Stimulated activated CD4-positive, alpha-beta T cell treated with anti-CD3 and anti-CD28 coated beads, Interleukin-4, amount 100 ng/mL, for 4 hours (primary cell): ENCODE measurements at regions not wholly inside any gene's neighbourhood (a gene's known extent, or its start where the extent isn't known, plus 50 kb on each side); places are given as distances from the start of the nearest gene placed in this dataset.
"Not testable (repeated sequence)": the region's sequence is repeated elsewhere in the genome, so short reads cannot be mapped to it uniquely, and the experiment has no call there.

Experiments
- DNase-seq, 2 experiments: peaks; one replicate each; pipeline ENCODE4 v3.0.0-alpha.2; 2020

DNA sequence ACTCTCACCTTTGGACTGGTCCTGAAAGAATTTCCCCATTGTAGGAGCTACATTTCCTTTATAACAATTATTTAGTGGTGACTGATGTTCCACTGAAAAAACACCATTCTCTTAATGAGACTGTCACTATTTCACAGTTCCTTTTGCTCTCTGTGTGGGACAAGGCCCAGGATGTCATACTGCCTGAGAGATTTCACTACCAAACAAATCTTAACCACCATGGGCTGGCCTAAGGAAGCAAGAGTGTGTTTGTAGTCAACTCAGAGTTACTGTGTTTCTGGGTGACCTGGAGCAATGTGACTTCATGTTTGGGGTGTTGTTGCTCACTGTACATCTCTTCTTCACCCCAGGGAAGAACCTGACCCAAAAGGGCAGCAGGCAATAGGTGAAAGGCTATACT lies 50.1 kb upstream of the ZNF608 start:
- no peak for DNase-seq

GRCh38 chr5:124797665-124798087 lies 51.2 kb upstream of the ZNF608 start:
- no peak for DNase-seq

- DNase-seq, result no peak
These were observed 52.5 kb upstream of the ZNF608 start for GRCh38 chr5:124798890-124799289.

- DNase-seq, result no peak
These were observed 55.1 kb upstream of the ZNF608 start for GRCh38 chr5:124801551-124801950.

DNA sequence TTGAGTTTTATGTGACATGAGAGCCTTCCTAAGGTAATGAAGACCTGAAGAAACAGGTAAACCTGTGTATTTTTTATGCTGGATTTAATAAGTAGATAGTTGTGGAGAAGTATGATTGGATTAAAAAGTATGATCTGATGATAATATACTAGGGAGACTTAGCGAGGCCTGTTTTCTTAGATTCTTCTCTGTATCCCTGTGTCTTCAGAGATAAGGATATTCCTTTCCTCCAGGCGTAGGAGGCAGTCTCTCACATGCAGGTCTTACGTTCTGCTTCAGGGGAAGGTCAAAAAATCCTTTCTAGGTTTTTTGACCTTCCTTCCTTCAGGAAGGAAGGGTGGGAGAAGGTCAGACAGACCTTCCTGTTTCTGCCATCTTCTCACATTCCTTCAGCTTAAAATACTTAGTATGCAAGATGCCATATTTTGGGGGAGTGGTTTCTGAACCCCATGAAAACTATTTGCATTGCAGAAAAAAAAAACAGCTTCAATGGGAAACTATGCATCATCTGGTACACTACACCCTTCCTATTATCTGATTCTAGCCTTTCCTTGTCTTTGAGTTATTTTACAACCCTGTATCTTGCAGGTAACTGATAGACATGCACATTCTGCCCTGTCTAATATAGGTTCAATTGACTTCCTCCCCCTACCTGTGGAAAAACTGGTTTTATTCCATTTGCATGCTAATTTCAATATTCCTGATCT lies 57.3 kb upstream of the ZNF608 start:
- DNase-seq, result no peak

DNA sequence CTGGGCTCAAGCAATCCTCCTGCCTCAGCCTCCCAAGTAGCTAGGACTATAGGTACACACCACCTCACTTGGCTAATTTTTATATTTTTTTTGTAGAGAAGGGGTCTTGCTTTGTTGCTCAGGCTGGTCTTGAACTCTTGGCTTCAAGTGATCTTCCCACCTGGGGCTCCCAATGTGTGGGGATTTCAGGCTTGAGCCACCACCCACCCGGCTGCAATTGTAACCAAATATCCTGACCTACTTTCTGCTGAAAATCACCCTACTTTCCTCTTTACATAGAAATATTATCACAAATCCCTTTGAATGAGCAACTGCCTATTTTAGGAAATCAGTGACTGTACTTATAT lies 59.6 kb upstream of the ZNF608 start:
- no peak for DNase-seq

DNA sequence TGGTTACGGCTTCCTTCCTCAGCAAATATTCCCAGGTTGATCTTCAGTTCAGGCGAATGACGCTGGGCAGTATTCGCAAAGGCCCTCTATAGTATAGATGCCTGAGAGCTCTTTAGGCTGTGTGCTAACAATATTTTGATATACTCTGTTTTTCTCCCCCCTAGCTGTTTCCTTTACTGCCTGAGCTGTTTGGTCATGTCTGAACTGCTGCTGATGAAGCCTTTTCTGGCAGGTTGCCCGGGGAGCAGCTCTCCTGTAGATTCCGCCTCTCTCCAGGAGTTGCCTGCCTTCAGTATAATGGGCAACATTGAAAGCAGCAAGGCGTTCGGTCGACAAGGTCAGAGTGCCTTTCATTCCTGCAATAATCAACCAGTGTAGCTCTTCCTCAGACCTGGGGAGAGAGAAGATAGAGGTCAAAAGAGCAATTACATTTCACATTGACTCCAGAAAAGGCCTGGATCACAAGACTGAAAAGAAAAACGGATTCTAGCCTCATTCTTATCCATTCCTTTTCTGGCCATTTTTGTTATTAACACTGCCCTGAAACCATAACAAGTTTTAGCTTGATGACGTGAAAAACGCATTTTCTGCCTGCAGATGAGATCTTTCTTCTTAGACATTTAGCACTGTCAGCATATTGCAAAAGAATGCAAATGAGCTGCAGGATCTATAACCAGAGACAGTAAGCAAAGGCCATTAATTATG lies 60.1 kb upstream of the ZNF608 start:
- DNase-seq, result no peak

GRCh38 chr5:124808842-124809268 lies 62.4 kb upstream of the ZNF608 start:
- no peak for DNase-seq

DNA sequence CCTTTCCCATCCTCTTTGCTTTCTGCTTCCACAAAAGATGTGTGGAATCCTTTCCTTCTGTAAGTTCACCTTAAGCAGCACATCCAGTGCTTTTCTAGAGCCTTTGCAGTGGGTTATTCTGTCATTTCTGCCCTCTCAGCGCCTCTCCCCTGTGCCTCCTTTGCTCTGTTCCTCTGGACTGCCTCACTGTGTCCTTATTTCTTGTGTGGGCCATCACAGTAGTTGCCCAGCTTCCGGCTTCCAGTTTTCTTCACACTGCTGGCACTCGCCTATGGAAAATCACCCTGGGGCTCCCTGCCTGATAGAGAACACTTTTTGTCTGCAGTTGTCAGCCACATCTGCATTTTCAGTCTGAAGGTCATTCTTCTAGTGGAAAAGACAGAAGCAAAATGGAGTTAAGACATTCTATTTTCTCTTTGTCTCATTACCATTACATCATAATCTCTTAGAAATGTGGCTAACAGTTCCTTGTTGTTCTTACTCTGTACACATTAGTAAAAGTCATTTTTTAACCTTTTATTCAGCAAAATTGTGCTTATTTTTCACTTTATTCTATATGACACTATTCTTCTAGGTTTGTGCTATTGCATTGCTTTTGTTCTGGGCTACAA lies 64.1 kb upstream of the ZNF608 start:
- DNase-seq, result no peak

- no peak for DNase-seq
These were observed 66.4 kb upstream of the ZNF608 start for GRCh38 chr5:124812771-124813358.

GRCh38 chr5:124816381-124816780 lies 69.9 kb upstream of the ZNF608 start:
- DNase-seq, result no peak

GRCh38 chr5:124819201-124819600 lies 72.8 kb upstream of the ZNF608 start:
- DNase-seq, result no peak

DNA sequence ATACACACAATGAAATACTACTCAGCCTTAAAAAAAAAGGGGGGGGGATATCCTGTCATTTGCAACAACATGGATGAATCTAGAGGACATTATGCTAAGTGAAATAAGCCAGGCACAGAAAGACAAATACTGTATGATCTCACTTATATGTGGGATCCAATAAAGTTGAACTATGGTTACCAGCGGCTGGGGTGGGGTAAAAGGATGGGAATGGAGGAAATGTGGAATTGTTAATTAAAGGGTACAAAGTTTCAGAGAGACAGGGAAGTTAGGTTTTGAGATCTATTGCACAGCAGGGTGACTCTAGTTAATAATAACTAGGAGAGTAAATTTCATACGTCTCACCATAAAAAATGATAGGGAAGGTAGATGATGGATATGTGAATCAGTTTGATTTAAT lies 76.2 kb upstream of the ZNF608 start:
- no peak for DNase-seq

DNA sequence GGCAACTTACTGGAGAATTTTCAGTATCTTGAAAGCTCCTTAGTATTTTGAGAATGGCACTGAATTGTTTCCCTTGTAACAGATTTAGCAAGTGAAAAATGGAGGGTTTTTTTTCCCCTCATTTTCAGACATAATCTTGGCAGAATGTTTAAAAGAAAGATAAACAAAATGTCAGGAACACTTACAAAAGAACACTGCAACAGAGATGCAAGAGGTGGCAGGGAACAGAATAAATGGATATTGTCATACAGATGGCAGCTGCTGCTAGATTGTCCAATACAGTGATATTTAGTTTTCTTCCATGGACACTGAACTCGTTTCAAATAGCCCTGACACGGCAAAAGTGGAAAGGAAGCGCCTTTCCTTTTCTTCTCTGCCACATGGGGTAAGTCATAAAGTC lies 76.9 kb upstream of the ZNF608 start:
- DNase-seq, result no peak

- DNase-seq, result no peak
These were observed 78.3 kb upstream of the ZNF608 start for GRCh38 chr5:124824637-124825158.

DNA sequence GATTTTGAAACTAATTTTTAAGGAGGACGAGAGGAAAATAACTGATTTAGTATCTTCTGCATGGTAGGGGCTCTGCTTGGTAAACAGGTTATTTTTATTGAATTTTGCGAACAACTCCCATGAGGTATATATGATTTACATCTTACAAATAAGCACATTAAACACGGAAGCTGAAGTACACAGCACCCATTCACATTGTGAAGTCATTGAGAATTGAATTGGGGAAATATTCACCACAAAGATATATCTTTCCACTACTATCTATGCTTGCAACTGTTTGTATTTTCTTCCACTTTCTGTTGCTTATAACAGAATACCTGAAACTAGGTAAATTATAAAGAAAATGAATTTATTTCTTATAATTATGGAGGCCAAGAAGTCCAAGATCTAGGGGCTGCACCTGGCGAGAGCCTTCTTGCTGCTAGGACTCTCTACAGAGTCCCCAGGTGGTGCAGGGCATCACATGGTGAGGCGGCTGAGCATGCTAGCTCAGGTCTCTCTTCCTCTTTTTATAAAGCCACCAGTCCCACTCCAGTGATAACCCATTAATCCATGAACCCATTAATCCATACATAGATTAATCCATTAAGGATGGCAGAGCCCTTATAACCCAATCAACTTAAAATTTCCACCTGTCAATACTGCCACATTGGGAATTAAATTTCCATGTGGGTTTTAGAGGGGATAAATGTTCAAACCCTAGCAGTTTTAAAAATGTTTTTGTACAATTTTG lies 79.0 kb upstream of the ZNF608 start:
- no peak for DNase-seq

- no peak for DNase-seq
These were observed 79.5 kb upstream of the ZNF608 start for GRCh38 chr5:124825983-124826337.

DNA sequence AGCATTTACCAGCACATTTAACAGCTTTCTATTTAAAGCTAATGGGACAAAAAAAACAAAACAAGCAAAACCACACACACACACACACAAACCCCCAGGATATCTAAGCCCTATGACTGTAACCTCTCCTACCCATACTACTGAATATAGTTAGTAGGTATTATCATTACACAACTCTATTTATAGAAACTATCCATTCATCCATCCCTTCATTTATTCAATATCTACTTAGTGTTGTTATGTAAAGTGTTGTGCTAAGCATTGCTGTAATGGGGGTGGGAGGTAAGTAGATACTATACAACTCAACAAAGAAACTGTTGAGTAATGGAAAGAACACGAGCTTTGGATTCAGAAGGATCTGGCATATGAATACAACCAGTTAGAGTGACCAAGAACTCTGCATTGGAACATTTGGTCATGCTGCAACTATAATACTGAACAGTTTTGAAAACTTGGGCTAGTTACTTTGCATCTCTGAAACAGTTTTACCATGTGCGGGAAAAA lies 82.3 kb upstream of the ZNF608 start:
- DNase-seq, result no peak

GRCh38 chr5:124831687-124832240 lies 85.3 kb upstream of the ZNF608 start:
- DNase-seq, result no peak

GRCh38 chr5:124832510-124832909 lies 86.1 kb upstream of the ZNF608 start:
- DNase-seq, result no peak

GRCh38 chr5:124836314-124836713 lies 89.9 kb upstream of the ZNF608 start:
- DNase-seq, result not testable (repeated sequence)

GRCh38 chr5:124839371-124839998 lies 93.0 kb upstream of the ZNF608 start:
- no peak for DNase-seq
